ENCODE measurements at regions not wholly inside any gene's neighbourhood (a gene's known extent, or its start where the extent isn't known, plus 50 kb on each side); places are given as distances from the start of the nearest gene placed in this dataset.

GRCh38 chr15:87243474-87243873, 1013.1 kb downstream of the NTRK3 start:
- TF ChIP-seq CTCF (IDR thresholded peaks at IDR 0.05; ENCODE audit: low read depth, low read length) (no peak), EZH2phosphoT487 (IDR thresholded peaks at IDR 0.05; ENCODE audit: low read depth) (no peak)
